Tibial nerve (tissue), 4 donors: ENCODE measurements at regions not wholly inside any gene's neighbourhood (a gene's known extent, or its start where the extent isn't known, plus 50 kb on each side); places are given as distances from the start of the nearest gene placed in this dataset.

ENCODE experiments used
- DNase-seq, 2 donors: peaks; one replicate each; pipeline ENCODE4 v3.0.0-alpha.2; 2019; ENCODE audit warnings: low spot score in 2 of 2
- H3K27ac ChIP-seq, 4 donors: fragments of 200-600 bp; sonication (generic) in 3 of 4; one replicate each; pipeline ENCODE4 v1.5.1; 2017 to 2019; ENCODE audit warnings: mild to moderate bottlenecking in 1 of 4
- H3K27me3 ChIP-seq, 2 donors: fragments of 200-600 bp; sonication (generic) in 1 of 2; one replicate each; pipeline versions ENCODE4 v1.5.1 to v1.6.0; 2017 to 2019
- H3K36me3 ChIP-seq, 3 donors: fragments of 200-600 bp; sonication (generic); one replicate each; pipeline ENCODE4 v1.5.1; 2018 to 2019
- H3K4me1 ChIP-seq, 4 donors: fragments of 200-600 bp; sonication (generic) in 3 of 4; one replicate each; pipeline ENCODE4 v1.5.1; 2017 to 2019
- H3K4me3 ChIP-seq, 4 donors: fragments of 200-600 bp; sonication (generic) in 3 of 4; one replicate each; pipeline ENCODE4 v1.5.1; 2017 to 2019; ENCODE audit warnings: mild to moderate bottlenecking in 1 of 4, moderate library complexity in 1 of 4
- H3K9me3 ChIP-seq, 4 donors: fragments of 200-600 bp; sonication (generic) in 3 of 4; one replicate each; pipeline ENCODE4 v1.5.1; 2017 to 2019
- CTCF ChIP-seq, 5 experiments: fragments of 200-600 bp in 3 of 5; fragments of 450-650 bp in 2 of 5; sonication (generic) in 3 of 5; IDR thresholded peaks; one replicate each; pipeline ENCODE4 v1.5.1; 2016 to 2019; ENCODE audit warnings: antibody characterized with exemption in 5 of 5, mild to moderate bottlenecking in 3 of 5, moderate library complexity in 2 of 5
- EP300 ChIP-seq, 2 donors: sonication (generic); formaldehyde crosslinking; IDR thresholded peaks; one replicate each; pipeline ENCODE4 v1.6.1; 2017; ENCODE audit warnings: antibody characterized with exemption in 2 of 2, mild to moderate bottlenecking in 1 of 2
- POLR2A ChIP-seq, 2 donors: fragments of 450-650 bp; IDR thresholded peaks; one replicate each; pipeline ENCODE4 v1.6.1; 2017; ENCODE audit warnings: antibody characterized with exemption in 2 of 2, mild to moderate bottlenecking in 2 of 2, moderate library complexity in 2 of 2
- WGBS, 2 donors: methylation state at CpG; one replicate each; pipeline ENCODE4 v1.1.5; 2018; 5-methylcytosine and 5-hydroxymethylcytosine counted together

GRCh38 chr7:115363916-115364315 lies 442.0 kb downstream of the MDFIC start:
- TF ChIP-seq POLR2A (IDR thresholded peaks at IDR 0.05) (no peak), EP300 (IDR thresholded peaks at IDR 0.05) (no peak), CTCF (IDR thresholded peaks at IDR 0.05) (no peak)
- no peak for DNase-seq
- Histone ChIP-seq H3K4me1 (no peaks in the 10 kb centered on the region), H3K27me3 (no peaks in the 10 kb centered on the region), H3K27ac (no peak overlapping the region), H3K9me3 (no peaks in the 10 kb centered on the region), H3K36me3 (no peaks in the 10 kb centered on the region), H3K4me3 (no peak overlapping the region)
- WGBS, 2 donors: 95 to 96% methylated on average over 2 of the region's 2 CpGs

- no peak for TF ChIP-seq POLR2A (IDR thresholded peaks at IDR 0.05)
- TF ChIP-seq EP300 (IDR thresholded peaks at IDR 0.05): no peak
- no peak for TF ChIP-seq CTCF (IDR thresholded peaks at IDR 0.05)
These were observed 438.1 kb downstream of the MDFIC start for GRCh38 chr7:115359955-115360354.

GRCh38 chr7:115359119-115359518 lies 437.2 kb downstream of the MDFIC start:
- 95 to 98% methylated on average over 1 of the region's 1 CpG for WGBS, 2 donors
- Histone ChIP-seq H3K9me3 (no peaks in the 10 kb centered on the region), H3K27me3 (no peaks in the 10 kb centered on the region), H3K27ac (no peak overlapping the region), H3K4me3 (no peak overlapping the region), H3K4me1 (no peaks in the 10 kb centered on the region), H3K36me3 (no peaks in the 10 kb centered on the region)
- no peak for TF ChIP-seq EP300 (IDR thresholded peaks at IDR 0.05)
- TF ChIP-seq CTCF (IDR thresholded peaks at IDR 0.05): no peak
- TF ChIP-seq POLR2A (IDR thresholded peaks at IDR 0.05): no peak
- no peak for DNase-seq

More at GRCh38 chr7:115359955-115360354, 438.1 kb downstream of the MDFIC start:
- Histone ChIP-seq H3K27ac (no peak overlapping the region), H3K36me3 (no peaks in the 10 kb centered on the region), H3K4me1 (no peaks in the 10 kb centered on the region), H3K9me3 (no peaks in the 10 kb centered on the region), H3K27me3 (no peaks in the 10 kb centered on the region), H3K4me3 (no peak overlapping the region)
- no peak for DNase-seq

GRCh38 chr7:115357703-115357999 lies 435.8 kb downstream of the MDFIC start:
- H3K9me3 ChIP-seq: no peaks in the 10 kb centered on the region
- no peak overlapping the region for H3K4me3 ChIP-seq
- H3K27me3 ChIP-seq: no peaks in the 10 kb centered on the region
- TF ChIP-seq CTCF (IDR thresholded peaks at IDR 0.05): no peak
- TF ChIP-seq EP300 (IDR thresholded peaks at IDR 0.05): no peak
- no peak for TF ChIP-seq POLR2A (IDR thresholded peaks at IDR 0.05)
- no peak for DNase-seq
- H3K4me1 ChIP-seq: no peaks in the 10 kb centered on the region
- H3K27ac ChIP-seq: no peak overlapping the region
- H3K36me3 ChIP-seq: no peaks in the 10 kb centered on the region
- 56 to 62% methylated on average over 1 of the region's 1 CpG for WGBS, 2 donors

GRCh38 chr7:115356999-115357702 lies 435.3 kb downstream of the MDFIC start:
- H3K27me3 ChIP-seq: no peaks in the 10 kb centered on the region
- no peak overlapping the region for H3K4me3 ChIP-seq
- no peaks in the 10 kb centered on the region for H3K9me3 ChIP-seq
- WGBS, 2 donors: 70 to 83% methylated on average over 7 of the region's 7 CpGs
- TF ChIP-seq EP300 (IDR thresholded peaks at IDR 0.05) (no peak), CTCF (IDR thresholded peaks at IDR 0.05) (no peak), POLR2A (IDR thresholded peaks at IDR 0.05) (no peak)
- no peak for DNase-seq
- H3K27ac ChIP-seq: no peak overlapping the region
- H3K4me1 ChIP-seq: no peaks in the 10 kb centered on the region
- H3K36me3 ChIP-seq: no peaks in the 10 kb centered on the region
